H1 (cell line): ENCODE measurements at regions not wholly inside any gene's neighbourhood (a gene's known extent, or its start where the extent isn't known, plus 50 kb on each side); places are given as distances from the start of the nearest gene placed in this dataset.

Experiments
- TF ChIP-seq, protein P1 (sequence below): fragments of 300-600 bp; sonication (generic); IDR thresholded peaks from 2 replicates; pipeline ENCODE4 v1.7.1; 2012; ENCODE audit warnings: low read length, moderate library complexity, mild to moderate bottlenecking, inconsistent platforms; ENCODE audit not compliant: insufficient replicate concordance

DNA sequence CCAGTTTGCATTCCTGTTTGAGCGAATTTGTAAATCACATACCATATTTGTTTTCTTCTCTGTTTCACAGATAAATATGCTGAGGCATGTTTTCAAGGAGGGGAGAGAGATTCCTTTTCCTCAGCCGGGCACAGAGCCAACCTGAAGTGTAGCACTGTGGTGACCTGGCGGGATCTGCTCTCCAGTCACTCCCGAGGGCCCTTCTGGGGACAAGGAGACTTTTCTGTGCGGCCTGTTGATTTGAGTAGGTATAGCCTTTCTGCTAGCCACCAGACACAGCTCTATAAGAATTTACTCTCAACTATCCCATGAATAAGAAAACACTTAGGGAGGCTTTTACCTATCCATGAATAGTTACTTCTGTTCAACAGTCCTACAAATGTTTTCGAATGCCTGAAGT is 63.5 kb upstream of the FDX1 start (continued):
- TF ChIP-seq, protein P1, sequence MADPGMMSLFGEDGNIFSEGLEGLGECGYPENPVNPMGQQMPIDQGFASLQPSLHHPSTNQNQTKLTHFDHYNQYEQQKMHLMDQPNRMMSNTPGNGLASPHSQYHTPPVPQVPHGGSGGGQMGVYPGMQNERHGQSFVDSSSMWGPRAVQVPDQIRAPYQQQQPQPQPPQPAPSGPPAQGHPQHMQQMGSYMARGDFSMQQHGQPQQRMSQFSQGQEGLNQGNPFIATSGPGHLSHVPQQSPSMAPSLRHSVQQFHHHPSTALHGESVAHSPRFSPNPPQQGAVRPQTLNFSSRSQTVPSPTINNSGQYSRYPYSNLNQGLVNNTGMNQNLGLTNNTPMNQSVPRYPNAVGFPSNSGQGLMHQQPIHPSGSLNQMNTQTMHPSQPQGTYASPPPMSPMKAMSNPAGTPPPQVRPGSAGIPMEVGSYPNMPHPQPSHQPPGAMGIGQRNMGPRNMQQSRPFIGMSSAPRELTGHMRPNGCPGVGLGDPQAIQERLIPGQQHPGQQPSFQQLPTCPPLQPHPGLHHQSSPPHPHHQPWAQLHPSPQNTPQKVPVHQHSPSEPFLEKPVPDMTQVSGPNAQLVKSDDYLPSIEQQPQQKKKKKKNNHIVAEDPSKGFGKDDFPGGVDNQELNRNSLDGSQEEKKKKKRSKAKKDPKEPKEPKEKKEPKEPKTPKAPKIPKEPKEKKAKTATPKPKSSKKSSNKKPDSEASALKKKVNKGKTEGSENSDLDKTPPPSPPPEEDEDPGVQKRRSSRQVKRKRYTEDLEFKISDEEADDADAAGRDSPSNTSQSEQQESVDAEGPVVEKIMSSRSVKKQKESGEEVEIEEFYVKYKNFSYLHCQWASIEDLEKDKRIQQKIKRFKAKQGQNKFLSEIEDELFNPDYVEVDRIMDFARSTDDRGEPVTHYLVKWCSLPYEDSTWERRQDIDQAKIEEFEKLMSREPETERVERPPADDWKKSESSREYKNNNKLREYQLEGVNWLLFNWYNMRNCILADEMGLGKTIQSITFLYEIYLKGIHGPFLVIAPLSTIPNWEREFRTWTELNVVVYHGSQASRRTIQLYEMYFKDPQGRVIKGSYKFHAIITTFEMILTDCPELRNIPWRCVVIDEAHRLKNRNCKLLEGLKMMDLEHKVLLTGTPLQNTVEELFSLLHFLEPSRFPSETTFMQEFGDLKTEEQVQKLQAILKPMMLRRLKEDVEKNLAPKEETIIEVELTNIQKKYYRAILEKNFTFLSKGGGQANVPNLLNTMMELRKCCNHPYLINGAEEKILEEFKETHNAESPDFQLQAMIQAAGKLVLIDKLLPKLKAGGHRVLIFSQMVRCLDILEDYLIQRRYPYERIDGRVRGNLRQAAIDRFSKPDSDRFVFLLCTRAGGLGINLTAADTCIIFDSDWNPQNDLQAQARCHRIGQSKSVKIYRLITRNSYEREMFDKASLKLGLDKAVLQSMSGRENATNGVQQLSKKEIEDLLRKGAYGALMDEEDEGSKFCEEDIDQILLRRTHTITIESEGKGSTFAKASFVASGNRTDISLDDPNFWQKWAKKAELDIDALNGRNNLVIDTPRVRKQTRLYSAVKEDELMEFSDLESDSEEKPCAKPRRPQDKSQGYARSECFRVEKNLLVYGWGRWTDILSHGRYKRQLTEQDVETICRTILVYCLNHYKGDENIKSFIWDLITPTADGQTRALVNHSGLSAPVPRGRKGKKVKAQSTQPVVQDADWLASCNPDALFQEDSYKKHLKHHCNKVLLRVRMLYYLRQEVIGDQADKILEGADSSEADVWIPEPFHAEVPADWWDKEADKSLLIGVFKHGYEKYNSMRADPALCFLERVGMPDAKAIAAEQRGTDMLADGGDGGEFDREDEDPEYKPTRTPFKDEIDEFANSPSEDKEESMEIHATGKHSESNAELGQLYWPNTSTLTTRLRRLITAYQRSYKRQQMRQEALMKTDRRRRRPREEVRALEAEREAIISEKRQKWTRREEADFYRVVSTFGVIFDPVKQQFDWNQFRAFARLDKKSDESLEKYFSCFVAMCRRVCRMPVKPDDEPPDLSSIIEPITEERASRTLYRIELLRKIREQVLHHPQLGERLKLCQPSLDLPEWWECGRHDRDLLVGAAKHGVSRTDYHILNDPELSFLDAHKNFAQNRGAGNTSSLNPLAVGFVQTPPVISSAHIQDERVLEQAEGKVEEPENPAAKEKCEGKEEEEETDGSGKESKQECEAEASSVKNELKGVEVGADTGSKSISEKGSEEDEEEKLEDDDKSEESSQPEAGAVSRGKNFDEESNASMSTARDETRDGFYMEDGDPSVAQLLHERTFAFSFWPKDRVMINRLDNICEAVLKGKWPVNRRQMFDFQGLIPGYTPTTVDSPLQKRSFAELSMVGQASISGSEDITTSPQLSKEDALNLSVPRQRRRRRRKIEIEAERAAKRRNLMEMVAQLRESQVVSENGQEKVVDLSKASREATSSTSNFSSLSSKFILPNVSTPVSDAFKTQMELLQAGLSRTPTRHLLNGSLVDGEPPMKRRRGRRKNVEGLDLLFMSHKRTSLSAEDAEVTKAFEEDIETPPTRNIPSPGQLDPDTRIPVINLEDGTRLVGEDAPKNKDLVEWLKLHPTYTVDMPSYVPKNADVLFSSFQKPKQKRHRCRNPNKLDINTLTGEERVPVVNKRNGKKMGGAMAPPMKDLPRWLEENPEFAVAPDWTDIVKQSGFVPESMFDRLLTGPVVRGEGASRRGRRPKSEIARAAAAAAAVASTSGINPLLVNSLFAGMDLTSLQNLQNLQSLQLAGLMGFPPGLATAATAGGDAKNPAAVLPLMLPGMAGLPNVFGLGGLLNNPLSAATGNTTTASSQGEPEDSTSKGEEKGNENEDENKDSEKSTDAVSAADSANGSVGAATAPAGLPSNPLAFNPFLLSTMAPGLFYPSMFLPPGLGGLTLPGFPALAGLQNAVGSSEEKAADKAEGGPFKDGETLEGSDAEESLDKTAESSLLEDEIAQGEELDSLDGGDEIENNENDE: no peak
- TF ChIP-seq, all 59 proteins: peak for 0
